ENCODE measurements at regions not wholly inside any gene's neighbourhood (a gene's known extent, or its start where the extent isn't known, plus 50 kb on each side); places are given as distances from the start of the nearest gene placed in this dataset.
"Not testable (repeated sequence)": the region's sequence is repeated elsewhere in the genome, so short reads cannot be mapped to it uniquely, and the experiment has no call there.

DNA sequence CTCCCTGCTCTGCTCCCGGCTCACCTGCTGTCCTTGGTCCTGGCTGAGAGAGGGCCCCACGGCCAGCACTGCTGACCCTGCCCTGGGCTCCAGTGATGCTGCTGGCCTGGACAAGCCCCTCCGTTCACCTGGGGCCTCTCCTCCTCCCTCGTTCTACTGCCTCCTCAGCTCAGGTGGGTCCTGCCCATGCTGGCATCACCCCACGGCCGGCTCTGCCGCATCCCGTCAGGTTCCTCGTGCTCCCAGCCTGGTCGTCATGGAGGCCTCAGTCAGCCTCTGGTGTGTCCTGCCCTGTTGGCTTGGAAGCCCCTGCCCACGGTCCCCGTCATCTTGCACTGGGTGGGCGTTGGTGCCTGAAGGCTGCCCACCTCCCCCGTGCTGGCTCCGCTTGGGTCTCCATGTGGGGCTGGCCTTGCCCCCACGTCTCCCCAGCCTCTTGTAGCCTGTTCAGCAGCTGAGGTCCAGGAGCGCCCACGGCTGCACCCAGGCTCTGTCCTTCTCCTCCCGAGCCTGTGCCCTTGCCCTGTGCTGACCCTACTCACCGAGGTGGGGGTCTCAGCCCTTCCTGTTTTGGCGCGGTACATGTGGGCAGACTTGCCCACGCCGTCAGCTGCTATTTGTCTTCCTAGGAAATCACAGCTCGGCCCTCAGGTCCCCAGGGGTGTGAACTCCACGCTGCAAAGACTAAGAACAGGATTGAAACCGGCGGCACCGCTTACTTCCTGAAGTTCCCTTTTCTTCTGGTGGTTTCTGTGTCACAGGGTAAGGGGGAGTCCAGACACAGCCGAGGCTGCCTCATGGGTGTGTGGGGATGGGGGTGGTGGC is 121.6 kb downstream of the TMEM121 start:
- ChIA-PET POLR2A (no interaction called here), CTCF (no interaction called here)
- H3K9me3 Mint-ChIP-seq (ENCODE audit: unreplicated experiment): peaks cover 19% of the 10 kb centered on the region

DNA sequence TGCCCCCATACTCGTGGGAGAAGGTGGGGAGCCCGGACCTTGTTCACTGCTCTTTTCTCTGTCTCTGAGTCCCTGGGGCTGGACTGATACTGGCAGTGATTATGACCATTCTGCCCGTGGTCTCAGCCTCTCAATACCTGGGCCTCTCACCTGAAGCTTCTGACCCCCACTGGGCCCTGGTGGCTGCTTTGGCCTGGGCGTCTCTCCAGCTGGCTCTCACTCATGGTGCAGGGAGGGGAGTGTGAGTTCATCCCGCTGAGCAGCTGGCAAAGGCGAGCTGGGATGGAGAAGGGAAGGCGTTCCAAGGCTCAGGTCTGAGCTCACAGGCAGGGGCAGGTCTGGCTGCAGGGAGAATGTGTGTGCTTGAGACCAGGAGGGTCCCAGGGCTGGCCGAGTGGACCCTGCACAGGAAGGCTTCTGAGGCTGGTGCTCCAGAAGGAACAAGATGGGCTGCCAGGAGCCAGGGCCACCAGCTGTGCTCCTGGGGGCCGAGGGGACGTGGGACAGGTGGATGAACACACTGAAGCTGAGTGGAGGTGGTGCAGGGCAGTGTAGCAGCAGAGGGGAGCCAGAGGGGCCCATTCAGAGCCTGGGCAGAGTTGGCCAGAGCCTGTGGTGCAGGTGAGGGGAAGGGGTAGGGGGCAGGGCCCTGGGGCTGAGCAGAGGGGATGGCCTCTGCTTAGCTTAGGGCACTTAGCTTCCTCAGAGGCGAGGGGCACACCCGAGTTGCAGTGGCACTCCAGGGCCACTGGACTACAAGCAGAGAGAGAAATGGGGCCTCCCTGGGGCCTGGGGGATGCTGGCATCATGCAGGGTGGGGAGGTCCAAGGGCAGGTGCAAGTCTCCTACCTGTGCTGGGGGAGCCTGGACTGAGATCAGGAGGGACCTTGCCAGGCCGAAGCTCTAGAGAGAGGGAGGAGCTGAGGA is 122.5 kb downstream of the TMEM121 start:
- BruUV-seq (replicated peaks); H3K9me3 ChIP-seq; POLR2A ChIA-PET; H3K4me3 ChIP-seq (ENCODE audit: low read depth, low read length); intact Hi-C loops (cut with micrococcal nuclease; ENCODE audit: unreplicated experiment); H3K36me3 Mint-ChIP-seq (ENCODE audit: insufficient read depth, unreplicated experiment); H3K36me3 ChIP-seq (ENCODE audit: control insufficient read depth, insufficient read depth, low read length); H3K4me1 Mint-ChIP-seq (ENCODE audit: low read depth, unreplicated experiment); H3K4me3 Mint-ChIP-seq (ENCODE audit: unreplicated experiment); CTCF ChIA-PET; H3K4me1 ChIP-seq; H3K27me3 ChIP-seq (replicated peaks; ENCODE audit: control insufficient read depth, insufficient read depth, low read length); H3K27ac Mint-ChIP-seq (ENCODE audit: unreplicated experiment); DNase-seq: not testable (repeated sequence)
- Mint-ChIP-seq H3K27me3 (ENCODE audit: insufficient read depth, unreplicated experiment) (peaks cover 13% of the 10 kb centered on the region), H3K9me3 (ENCODE audit: unreplicated experiment) (peaks cover 19% of the 10 kb centered on the region)

More for the DNA sequence above, 121.6 kb downstream of the TMEM121 start:
- peaks cover 16% of the 10 kb centered on the region for H3K27me3 Mint-ChIP-seq (ENCODE audit: insufficient read depth, unreplicated experiment)
- H3K36me3 Mint-ChIP-seq (ENCODE audit: insufficient read depth, unreplicated experiment): no peaks in the 10 kb centered on the region
- no peak overlapping the region for H3K4me3 Mint-ChIP-seq (ENCODE audit: unreplicated experiment)
- H3K4me1 Mint-ChIP-seq (ENCODE audit: low read depth, unreplicated experiment): no peaks in the 10 kb centered on the region
- no TSS peak for BruUV-seq (replicated peaks)
- intact Hi-C loops (cut with micrococcal nuclease; ENCODE audit: unreplicated experiment): no loop called here
- no peak overlapping the region for H3K27ac Mint-ChIP-seq (ENCODE audit: unreplicated experiment)
- Histone ChIP-seq H3K27me3 (replicated peaks; ENCODE audit: control insufficient read depth, insufficient read depth, low read length) (no peaks in the 10 kb centered on the region), H3K4me3 (ENCODE audit: low read depth, low read length) (no peak overlapping the region), H3K4me1 (no peaks in the 10 kb centered on the region), H3K9me3 (no peaks in the 10 kb centered on the region), H3K36me3 (ENCODE audit: control insufficient read depth, insufficient read depth, low read length) (no peaks in the 10 kb centered on the region)
- TF ChIP-seq, protein P1, sequence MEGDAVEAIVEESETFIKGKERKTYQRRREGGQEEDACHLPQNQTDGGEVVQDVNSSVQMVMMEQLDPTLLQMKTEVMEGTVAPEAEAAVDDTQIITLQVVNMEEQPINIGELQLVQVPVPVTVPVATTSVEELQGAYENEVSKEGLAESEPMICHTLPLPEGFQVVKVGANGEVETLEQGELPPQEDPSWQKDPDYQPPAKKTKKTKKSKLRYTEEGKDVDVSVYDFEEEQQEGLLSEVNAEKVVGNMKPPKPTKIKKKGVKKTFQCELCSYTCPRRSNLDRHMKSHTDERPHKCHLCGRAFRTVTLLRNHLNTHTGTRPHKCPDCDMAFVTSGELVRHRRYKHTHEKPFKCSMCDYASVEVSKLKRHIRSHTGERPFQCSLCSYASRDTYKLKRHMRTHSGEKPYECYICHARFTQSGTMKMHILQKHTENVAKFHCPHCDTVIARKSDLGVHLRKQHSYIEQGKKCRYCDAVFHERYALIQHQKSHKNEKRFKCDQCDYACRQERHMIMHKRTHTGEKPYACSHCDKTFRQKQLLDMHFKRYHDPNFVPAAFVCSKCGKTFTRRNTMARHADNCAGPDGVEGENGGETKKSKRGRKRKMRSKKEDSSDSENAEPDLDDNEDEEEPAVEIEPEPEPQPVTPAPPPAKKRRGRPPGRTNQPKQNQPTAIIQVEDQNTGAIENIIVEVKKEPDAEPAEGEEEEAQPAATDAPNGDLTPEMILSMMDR (IDR thresholded peaks at IDR 0.05; ENCODE audit: insufficient read depth in 1 of 2, low read depth in 1 of 2, low read length in 1 of 2, severe bottlenecking in 1 of 2, unreplicated experiment in 1 of 2): no peak
- no peak for DNase-seq

DNA sequence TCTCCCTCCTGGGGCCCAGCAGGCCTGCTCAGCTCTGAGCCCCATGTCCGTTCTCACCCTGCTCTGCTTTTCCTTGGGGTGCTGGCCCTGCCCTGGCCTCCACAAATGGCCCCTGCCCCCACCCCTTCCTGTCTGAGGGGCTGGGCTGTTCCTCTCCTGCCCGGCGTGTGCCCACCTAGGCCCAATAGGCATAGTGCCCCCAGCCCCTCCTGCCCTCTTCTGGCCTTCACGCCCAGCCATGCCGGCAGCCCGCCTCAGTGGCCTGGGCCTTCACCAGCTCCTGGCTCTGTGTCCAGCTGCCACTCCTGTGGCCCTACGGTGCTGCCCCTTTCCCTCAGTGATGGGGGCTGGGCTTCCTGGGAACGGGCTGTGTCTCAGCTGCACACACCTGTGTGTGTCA is 125.9 kb downstream of the TMEM121 start:
- DNase-seq; H3K27ac Mint-ChIP-seq (ENCODE audit: unreplicated experiment); POLR2A ChIA-PET; BruUV-seq (replicated peaks); H3K4me3 Mint-ChIP-seq (ENCODE audit: unreplicated experiment); H3K4me3 ChIP-seq (ENCODE audit: low read depth, low read length); H3K36me3 ChIP-seq (ENCODE audit: control insufficient read depth, insufficient read depth, low read length); H3K27me3 ChIP-seq (replicated peaks; ENCODE audit: control insufficient read depth, insufficient read depth, low read length); H3K4me1 Mint-ChIP-seq (ENCODE audit: low read depth, unreplicated experiment); intact Hi-C loops (cut with micrococcal nuclease; ENCODE audit: unreplicated experiment); H3K9me3 ChIP-seq; H3K4me1 ChIP-seq; H3K36me3 Mint-ChIP-seq (ENCODE audit: insufficient read depth, unreplicated experiment); CTCF ChIA-PET; H3K27me3 Mint-ChIP-seq (ENCODE audit: insufficient read depth, unreplicated experiment): not testable (repeated sequence)
- H3K9me3 Mint-ChIP-seq (ENCODE audit: unreplicated experiment): peaks cover 20% of the 10 kb centered on the region

DNA sequence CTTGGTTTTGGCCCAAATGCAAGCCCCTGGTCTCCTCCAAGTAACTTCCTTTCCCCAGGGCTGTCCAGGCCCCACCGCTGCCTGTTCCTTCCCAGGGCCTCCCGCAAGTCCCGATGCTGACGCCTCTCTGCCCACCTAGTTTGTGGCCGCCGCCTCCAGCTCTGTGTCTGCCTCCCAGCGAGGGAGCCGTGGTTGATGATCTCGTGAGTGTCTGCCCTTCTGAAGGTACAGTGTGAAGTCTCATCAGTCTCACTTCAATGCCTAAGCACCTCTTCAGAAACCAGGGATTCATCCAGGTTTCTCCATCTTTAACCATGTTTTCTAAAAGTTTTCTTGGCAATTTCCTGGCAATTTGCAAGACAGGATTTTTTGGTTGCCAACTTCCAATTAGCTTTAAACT is 127.5 kb downstream of the TMEM121 start:
- POLR2A ChIA-PET; H3K9me3 ChIP-seq; H3K27me3 ChIP-seq (replicated peaks; ENCODE audit: control insufficient read depth, insufficient read depth, low read length); H3K27me3 Mint-ChIP-seq (ENCODE audit: insufficient read depth, unreplicated experiment); H3K4me3 Mint-ChIP-seq (ENCODE audit: unreplicated experiment); H3K4me3 ChIP-seq (ENCODE audit: low read depth, low read length); H3K27ac Mint-ChIP-seq (ENCODE audit: unreplicated experiment); BruUV-seq (replicated peaks); H3K36me3 ChIP-seq (ENCODE audit: control insufficient read depth, insufficient read depth, low read length); H3K4me1 Mint-ChIP-seq (ENCODE audit: low read depth, unreplicated experiment); H3K36me3 Mint-ChIP-seq (ENCODE audit: insufficient read depth, unreplicated experiment); DNase-seq; intact Hi-C loops (cut with micrococcal nuclease; ENCODE audit: unreplicated experiment); CTCF ChIA-PET; H3K4me1 ChIP-seq: not testable (repeated sequence)
- peaks cover 31% of the 10 kb centered on the region for H3K9me3 Mint-ChIP-seq (ENCODE audit: unreplicated experiment)

DNA sequence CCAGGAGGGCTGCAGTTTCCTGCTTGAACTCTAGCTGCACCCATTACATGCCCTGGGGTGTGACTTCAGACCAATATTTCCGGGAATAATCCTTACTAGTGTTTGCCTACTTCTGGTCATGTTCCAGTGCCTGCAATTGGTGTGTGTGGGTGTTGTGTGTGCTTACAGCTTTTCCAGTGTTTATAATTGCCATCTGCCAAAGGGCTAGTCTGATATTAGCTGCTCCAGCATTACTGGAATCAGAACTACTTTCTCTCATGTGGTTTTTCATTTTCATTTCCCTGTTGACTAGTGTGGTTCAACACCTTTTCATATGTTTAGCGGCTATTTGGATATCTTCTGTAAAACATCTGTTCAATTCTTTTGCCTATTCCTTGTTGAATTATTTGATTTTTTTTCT is 132.9 kb downstream of the TMEM121 start:
- H3K4me3 Mint-ChIP-seq (ENCODE audit: unreplicated experiment); H3K4me1 ChIP-seq; intact Hi-C loops (cut with micrococcal nuclease; ENCODE audit: unreplicated experiment); H3K4me1 Mint-ChIP-seq (ENCODE audit: low read depth, unreplicated experiment); POLR2A ChIA-PET; H3K27me3 ChIP-seq (replicated peaks; ENCODE audit: control insufficient read depth, insufficient read depth, low read length); CTCF ChIA-PET; DNase-seq; BruUV-seq (replicated peaks); H3K4me3 ChIP-seq (ENCODE audit: low read depth, low read length); H3K36me3 Mint-ChIP-seq (ENCODE audit: insufficient read depth, unreplicated experiment); H3K27ac Mint-ChIP-seq (ENCODE audit: unreplicated experiment); H3K36me3 ChIP-seq (ENCODE audit: control insufficient read depth, insufficient read depth, low read length); H3K9me3 ChIP-seq: not testable (repeated sequence)
- H3K27me3 Mint-ChIP-seq (ENCODE audit: insufficient read depth, unreplicated experiment): peaks cover 12% of the 10 kb centered on the region
- peaks cover 42% of the 10 kb centered on the region for H3K9me3 Mint-ChIP-seq (ENCODE audit: unreplicated experiment)
